GM21529 (cell line): ENCODE measurements at regions not wholly inside any gene's neighbourhood (a gene's known extent, or its start where the extent isn't known, plus 50 kb on each side); places are given as distances from the start of the nearest gene placed in this dataset.

Experiments
- ATAC-seq: cut with Tn5 transposase; IDR thresholded peaks from one replicate; pipeline ENCODE4 v1.9.1; 2021; ENCODE audit not compliant: unreplicated experiment

GRCh38 chr5:53361708-53362107, 118.7 kb upstream of the FST start:
- no peak for ATAC-seq

GRCh38 chr5:53362521-53362941, 117.9 kb upstream of the FST start:
- ATAC-seq = no peak

GRCh38 chr5:53364061-53364460, 116.4 kb upstream of the FST start:
- no peak for ATAC-seq

GRCh38 chr5:53366245-53366644, 114.2 kb upstream of the FST start:
- ATAC-seq = no peak

- no peak for ATAC-seq
These were observed 112.7 kb upstream of the FST start for GRCh38 chr5:53367727-53368126.

GRCh38 chr5:53368516-53368915, 111.9 kb upstream of the FST start:
- no peak for ATAC-seq

GRCh38 chr5:53368966-53369605, 111.3 kb upstream of the FST start:
- no peak for ATAC-seq

- ATAC-seq = no peak
These were observed 110.7 kb upstream of the FST start for GRCh38 chr5:53369681-53370080.

- no peak for ATAC-seq
These were observed 106.8 kb upstream of the FST start for GRCh38 chr5:53373451-53374158.

- no peak for ATAC-seq
These were observed 103.6 kb upstream of the FST start for GRCh38 chr5:53376853-53377252.

GRCh38 chr5:53378190-53378589, 102.2 kb upstream of the FST start:
- ATAC-seq = no peak

- ATAC-seq = no peak
These were observed 101.7 kb upstream of the FST start for GRCh38 chr5:53378590-53379247.

- ATAC-seq = no peak
These were observed 94.1 kb upstream of the FST start for GRCh38 chr5:53386341-53386740.

- no peak for ATAC-seq
These were observed 91.3 kb upstream of the FST start for GRCh38 chr5:53389093-53389492.

- no peak for ATAC-seq
These were observed 88.4 kb upstream of the FST start for GRCh38 chr5:53392073-53392472.

GRCh38 chr5:53394808-53395207, 85.6 kb upstream of the FST start:
- ATAC-seq = no peak

GRCh38 chr5:53397141-53397757, 83.2 kb upstream of the FST start:
- no peak for ATAC-seq

- no peak for ATAC-seq
These were observed 82.6 kb upstream of the FST start for GRCh38 chr5:53397845-53398244.

GRCh38 chr5:53399926-53400697, 80.3 kb upstream of the FST start:
- no peak for ATAC-seq

- ATAC-seq = no peak
These were observed 77.1 kb upstream of the FST start for GRCh38 chr5:53403291-53403690.

GRCh38 chr5:53403758-53404157, 76.7 kb upstream of the FST start:
- ATAC-seq = no peak
